ENCODE measurements at regions not wholly inside any gene's neighbourhood (a gene's known extent, or its start where the extent isn't known, plus 50 kb on each side); places are given as distances from the start of the nearest gene placed in this dataset.

DNA sequence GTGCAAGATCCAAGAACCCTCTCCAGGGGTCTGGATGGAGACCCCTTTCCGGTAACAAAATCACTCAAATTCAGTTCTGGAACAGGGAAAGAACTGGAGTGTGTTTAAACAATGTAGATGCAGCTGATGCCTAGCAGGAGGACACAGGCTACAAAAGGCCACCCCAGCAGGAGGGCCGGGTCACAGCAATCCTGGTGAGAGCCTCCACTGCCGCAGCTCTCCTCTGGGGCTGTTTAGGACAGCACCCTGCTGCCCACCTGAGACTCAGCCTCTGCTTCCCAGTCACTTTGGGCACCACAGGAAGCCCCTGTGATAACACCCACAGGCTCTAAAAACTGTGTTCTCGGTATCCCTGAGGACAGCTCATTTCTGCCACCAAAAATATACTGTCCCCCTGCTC is 318.7 kb upstream of the NBEA start:
- TF ChIP-seq, protein P1, sequence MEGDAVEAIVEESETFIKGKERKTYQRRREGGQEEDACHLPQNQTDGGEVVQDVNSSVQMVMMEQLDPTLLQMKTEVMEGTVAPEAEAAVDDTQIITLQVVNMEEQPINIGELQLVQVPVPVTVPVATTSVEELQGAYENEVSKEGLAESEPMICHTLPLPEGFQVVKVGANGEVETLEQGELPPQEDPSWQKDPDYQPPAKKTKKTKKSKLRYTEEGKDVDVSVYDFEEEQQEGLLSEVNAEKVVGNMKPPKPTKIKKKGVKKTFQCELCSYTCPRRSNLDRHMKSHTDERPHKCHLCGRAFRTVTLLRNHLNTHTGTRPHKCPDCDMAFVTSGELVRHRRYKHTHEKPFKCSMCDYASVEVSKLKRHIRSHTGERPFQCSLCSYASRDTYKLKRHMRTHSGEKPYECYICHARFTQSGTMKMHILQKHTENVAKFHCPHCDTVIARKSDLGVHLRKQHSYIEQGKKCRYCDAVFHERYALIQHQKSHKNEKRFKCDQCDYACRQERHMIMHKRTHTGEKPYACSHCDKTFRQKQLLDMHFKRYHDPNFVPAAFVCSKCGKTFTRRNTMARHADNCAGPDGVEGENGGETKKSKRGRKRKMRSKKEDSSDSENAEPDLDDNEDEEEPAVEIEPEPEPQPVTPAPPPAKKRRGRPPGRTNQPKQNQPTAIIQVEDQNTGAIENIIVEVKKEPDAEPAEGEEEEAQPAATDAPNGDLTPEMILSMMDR (IDR thresholded peaks at IDR 0.05): no peak
- TF ChIP-seq EZH2 (IDR thresholded peaks at IDR 0.05; ENCODE audit: borderline replicate concordance, insufficient read depth, low read depth, low read length, poor library complexity, severe bottlenecking): no peak
